ENCODE measurements at regions not wholly inside any gene's neighbourhood (a gene's known extent, or its start where the extent isn't known, plus 50 kb on each side); places are given as distances from the start of the nearest gene placed in this dataset.

- TF ChIP-seq CTCF (IDR thresholded peaks at IDR 0.05), result no peak
- TF ChIP-seq POLR2A (IDR thresholded peaks at IDR 0.05), result no peak
- TF ChIP-seq POLR2AphosphoS5 (IDR thresholded peaks at IDR 0.05), result no peak
- TF ChIP-seq EP300 (IDR thresholded peaks at IDR 0.05), result no peak
Measured at GRCh38 chr7:22931011-22931410, 82.9 kb downstream of the HYCC1 start.
